Mucosa of gallbladder (tissue), 1 donor: ENCODE measurements at regions not wholly inside any gene's neighbourhood (a gene's known extent, or its start where the extent isn't known, plus 50 kb on each side); places are given as distances from the start of the nearest gene placed in this dataset.
"Not testable (repeated sequence)": the region's sequence is repeated elsewhere in the genome, so short reads cannot be mapped to it uniquely, and the experiment has no call there.

Source experiments
- DNase-seq: peaks from one replicate; pipeline ENCODE4 v3.0.0-alpha.2; 2020; ENCODE audit warnings: low spot score
- donor health status: DM: no; HTN: no; CAD: no.

GRCh38 chr6:144956697-144957096 lies 671.6 kb downstream of the UTRN start:
- DNase-seq, result not testable (repeated sequence)

- DNase-seq, result no peak
Observed at GRCh38 chr6:144957236-144957937, 672.3 kb downstream of the UTRN start.

GRCh38 chr6:144969154-144969553 lies 684.0 kb downstream of the UTRN start:
- no peak for DNase-seq

- no peak for DNase-seq
Observed at GRCh38 chr6:144969602-144970272, 684.6 kb downstream of the UTRN start.

GRCh38 chr6:144977250-144977864 lies 692.2 kb downstream of the UTRN start:
- DNase-seq, result peak; percentile 78

GRCh38 chr6:144978208-144978607 lies 693.1 kb downstream of the UTRN start:
- no peak for DNase-seq

GRCh38 chr6:144986271-144986670 lies 701.1 kb downstream of the UTRN start:
- no peak for DNase-seq

GRCh38 chr6:144989319-144990107 lies 704.4 kb downstream of the UTRN start:
- DNase-seq, result peak; percentile 37

GRCh38 chr6:144990784-144991183 lies 705.6 kb downstream of the UTRN start:
- no peak for DNase-seq

- no peak for DNase-seq
Observed at GRCh38 chr6:144993870-144994269, 708.7 kb downstream of the UTRN start.

GRCh38 chr6:144997996-144998395 lies 712.9 kb downstream of the UTRN start:
- no peak for DNase-seq

- no peak for DNase-seq
Observed at GRCh38 chr6:144999127-144999526, 714.0 kb downstream of the UTRN start.

GRCh38 chr6:145003145-145003544 lies 718.0 kb downstream of the UTRN start:
- DNase-seq, result no peak

GRCh38 chr6:145006914-145007313 lies 721.8 kb downstream of the UTRN start:
- no peak for DNase-seq

GRCh38 chr6:145008715-145009114 lies 723.6 kb downstream of the UTRN start:
- no peak for DNase-seq

- DNase-seq, result no peak
Observed at GRCh38 chr6:145009711-145010110, 724.6 kb downstream of the UTRN start.

- no peak for DNase-seq
Observed at GRCh38 chr6:145012039-145012662, 723.2 kb downstream of the EPM2A start.

GRCh38 chr6:145015739-145016558 lies 719.4 kb downstream of the EPM2A start:
- no peak for DNase-seq

GRCh38 chr6:145017051-145017450 lies 718.3 kb downstream of the EPM2A start:
- no peak for DNase-seq

GRCh38 chr6:145017516-145017915 lies 717.8 kb downstream of the EPM2A start:
- DNase-seq, result no peak

- peak; percentile 34 for DNase-seq
Observed at GRCh38 chr6:145018027-145018426, 717.3 kb downstream of the EPM2A start.
